NOMO-1 treated with dmso at 0.1 percent for 144 hours (cell line): ENCODE measurements at regions not wholly inside any gene's neighbourhood (a gene's known extent, or its start where the extent isn't known, plus 50 kb on each side); places are given as distances from the start of the nearest gene placed in this dataset.
"Not testable (repeated sequence)": the region's sequence is repeated elsewhere in the genome, so short reads cannot be mapped to it uniquely, and the experiment has no call there.

Experiments
- DNase-seq: peaks from one replicate; lab custom pipeline; 2025; ENCODE audit not compliant: unreplicated experiment; lab: John Stamatoyannopoulos, UW

GRCh38 chr5:96110300-96110699, 148.6 kb upstream of the ELL2 start:
- DNase-seq = no peak

- DNase-seq = not testable (repeated sequence)
Measured at GRCh38 chr5:96108629-96109028, 147.0 kb upstream of the ELL2 start.

- DNase-seq = not testable (repeated sequence)
Measured at GRCh38 chr5:96103829-96104228, 142.2 kb upstream of the ELL2 start.

GRCh38 chr5:96101358-96102089, 139.9 kb upstream of the ELL2 start:
- DNase-seq = no peak

- not testable (repeated sequence) for DNase-seq
Measured at GRCh38 chr5:96097488-96097887, 135.8 kb upstream of the ELL2 start.

GRCh38 chr5:96096724-96097123, 135.1 kb upstream of the ELL2 start:
- no peak for DNase-seq

GRCh38 chr5:96094904-96095303, 133.3 kb upstream of the ELL2 start:
- DNase-seq = no peak

GRCh38 chr5:96093890-96094381, 132.3 kb upstream of the ELL2 start:
- no peak for DNase-seq

- no peak for DNase-seq
Measured at GRCh38 chr5:96093340-96093739, 131.7 kb upstream of the ELL2 start.

- no peak for DNase-seq
Measured at GRCh38 chr5:96091874-96092273, 130.2 kb upstream of the ELL2 start.

- no peak for DNase-seq
Measured at GRCh38 chr5:96090215-96090614, 128.6 kb upstream of the ELL2 start.

GRCh38 chr5:96088706-96089498, 127.3 kb upstream of the ELL2 start:
- no peak for DNase-seq

- no peak for DNase-seq
Measured at GRCh38 chr5:96087939-96088338, 126.3 kb upstream of the ELL2 start.

- DNase-seq = peak; percentile 27
Measured at GRCh38 chr5:96084874-96085506, 123.3 kb upstream of the ELL2 start.

GRCh38 chr5:96083361-96083881, 121.8 kb upstream of the ELL2 start:
- DNase-seq = no peak

- no peak for DNase-seq
Measured at GRCh38 chr5:96081276-96081858, 119.7 kb upstream of the ELL2 start.

GRCh38 chr5:96080557-96080956, 118.9 kb upstream of the ELL2 start:
- no peak for DNase-seq

- no peak for DNase-seq
Measured at GRCh38 chr5:96079962-96080361, 118.3 kb upstream of the ELL2 start.

- DNase-seq = no peak
Measured at GRCh38 chr5:96079075-96079474, 117.4 kb upstream of the ELL2 start.

GRCh38 chr5:96076451-96076850, 114.8 kb upstream of the ELL2 start:
- DNase-seq = no peak
